Common myeloid progenitor, CD34-positive (primary cell): ENCODE measurements at regions not wholly inside any gene's neighbourhood (a gene's known extent, or its start where the extent isn't known, plus 50 kb on each side); places are given as distances from the start of the nearest gene placed in this dataset.

ENCODE experiments used
- CTCF ChIA-PET: fragments of 350-600 bp; sonication (Branson Sonifier 250); formaldehyde crosslinking; loops from one replicate; lab custom pipeline; 2021; ENCODE audit warnings: antibody characterized with exemption; lab: Charles Lee
- POLR2A ChIA-PET: fragments of 350-600 bp; sonication (Branson Sonifier 250); formaldehyde crosslinking; loops from one replicate; lab custom pipeline; 2021; ENCODE audit warnings: antibody characterized with exemption; lab: Charles Lee
- DNase-seq, 3 donors: peaks; one replicate each; pipeline versions ENCODE4 v3.0.0 to v3.0.0-alpha.2; 2013
- H3K27ac ChIP-seq, 2 experiments: 1 replicate in 1 of 2; 2 replicates in 1 of 2; pipeline ENCODE4 v1.7.0; 2013; ENCODE audit warnings: inconsistent platforms in 2 of 2, low read length in 2 of 2, mild to moderate bottlenecking in 2 of 2, low read depth in 1 of 2, moderate library complexity in 1 of 2; ENCODE audit not compliant: severe bottlenecking in 2 of 2, insufficient read depth in 1 of 2, poor library complexity in 1 of 2
- H3K27me3 ChIP-seq, 5 experiments: replicated peaks in 2 of 5; 1 replicate in 3 of 5; 2 replicates in 2 of 5; pipeline versions ENCODE4 v1.6.1 to v1.7.0; 2013; ENCODE audit warnings: low read length in 4 of 5, mild to moderate bottlenecking in 2 of 5, moderate library complexity in 2 of 5, inconsistent platforms in 1 of 5; ENCODE audit not compliant: insufficient read depth in 5 of 5, control insufficient read depth in 4 of 5
- H3K36me3 ChIP-seq, 4 experiments: 1 replicate in 2 of 4; 2 replicates in 2 of 4; pipeline versions ENCODE4 v1.6.1 to v1.7.0; 2013; ENCODE audit warnings: low read length in 3 of 4, control low read depth in 1 of 4, mild to moderate bottlenecking in 1 of 4; ENCODE audit not compliant: control insufficient read depth in 4 of 4, insufficient read depth in 4 of 4
- H3K4me1 ChIP-seq, 4 experiments: 1 replicate in 3 of 4; 2 replicates in 1 of 4; pipeline versions ENCODE4 v1.6.1 to v1.7.1; 2013; ENCODE audit warnings: low read length in 3 of 4, mild to moderate bottlenecking in 3 of 4, control low read depth in 1 of 4, inconsistent platforms in 1 of 4, moderate library complexity in 1 of 4; ENCODE audit not compliant: control insufficient read depth in 4 of 4, insufficient read depth in 4 of 4; ENCODE audit errors: control extremely low read depth in 1 of 4
- H3K4me3 ChIP-seq, 7 experiments: 1 replicate in 4 of 7; 2 replicates in 3 of 7; pipeline versions ENCODE4 v1.5.1 to v1.7.0; 2013; ENCODE audit warnings: mild to moderate bottlenecking in 7 of 7, low read length in 6 of 7, moderate library complexity in 6 of 7, inconsistent platforms in 2 of 7, low read depth in 2 of 7, control low read depth in 1 of 7; ENCODE audit not compliant: insufficient read depth in 4 of 7, control insufficient read depth in 1 of 7; ENCODE audit errors: extremely low read depth in 1 of 7
- H3K9me3 ChIP-seq, 5 experiments: 1 replicate in 4 of 5; 2 replicates in 1 of 5; pipeline versions ENCODE4 v1.6.1 to v1.7.1; 2013; ENCODE audit warnings: low read length in 4 of 5, mild to moderate bottlenecking in 2 of 5, inconsistent platforms in 1 of 5, low read depth in 1 of 5, moderate library complexity in 1 of 5; ENCODE audit not compliant: control insufficient read depth in 4 of 5, insufficient read depth in 2 of 5; ENCODE audit errors: control extremely low read depth in 1 of 5
- WGBS: methylation state at CpG from one replicate; pipeline ENCODE4 v1.1.5; 2013; ENCODE audit not compliant: insufficient coverage; 5-methylcytosine and 5-hydroxymethylcytosine counted together

DNA sequence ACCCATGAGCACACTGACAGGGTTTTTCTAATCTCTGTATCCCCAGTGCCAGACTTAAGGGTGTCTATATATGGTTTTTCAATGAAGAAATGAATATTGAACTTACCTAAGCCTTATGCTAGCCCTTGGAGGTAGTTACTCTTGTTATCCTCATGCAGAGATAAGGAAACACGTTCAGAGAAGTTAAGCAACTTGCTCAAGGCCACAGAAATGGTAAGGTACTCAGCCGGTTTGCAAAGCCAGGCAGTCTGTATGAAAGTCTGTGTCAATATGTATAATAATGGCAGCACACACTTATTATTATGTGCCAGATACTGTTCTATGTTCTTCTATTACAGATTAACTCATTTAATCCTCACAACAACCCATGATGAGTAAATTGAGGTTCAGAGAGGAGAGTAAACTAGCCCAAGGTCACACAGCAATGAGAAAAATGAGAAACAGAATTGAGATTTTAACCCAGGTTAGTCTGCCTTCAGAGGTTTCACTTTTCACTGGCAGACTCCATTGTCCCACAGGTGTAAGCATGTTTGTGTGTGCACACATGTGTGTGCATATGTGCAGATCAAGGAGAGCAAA is 54.6 kb upstream of the CSF3R start:
- H3K36me3 ChIP-seq: no peaks in the 10 kb centered on the region
- no peaks in the 10 kb centered on the region for H3K4me1 ChIP-seq
- ChIA-PET POLR2A (no interaction called here), CTCF (no interaction called here)
- WGBS: no CpG with 5 or more reads among the region's 2 CpGs
- peaks cover 0 to 3% (median 0%) of the 10 kb centered on the region in 5 experiments for H3K9me3 ChIP-seq
- peaks cover 0 to 7% (median 0%) of the 10 kb centered on the region in 5 experiments for H3K27me3 ChIP-seq
- DNase-seq: no peak
- no peak overlapping the region for H3K27ac ChIP-seq
- no peak overlapping the region for H3K4me3 ChIP-seq

DNA sequence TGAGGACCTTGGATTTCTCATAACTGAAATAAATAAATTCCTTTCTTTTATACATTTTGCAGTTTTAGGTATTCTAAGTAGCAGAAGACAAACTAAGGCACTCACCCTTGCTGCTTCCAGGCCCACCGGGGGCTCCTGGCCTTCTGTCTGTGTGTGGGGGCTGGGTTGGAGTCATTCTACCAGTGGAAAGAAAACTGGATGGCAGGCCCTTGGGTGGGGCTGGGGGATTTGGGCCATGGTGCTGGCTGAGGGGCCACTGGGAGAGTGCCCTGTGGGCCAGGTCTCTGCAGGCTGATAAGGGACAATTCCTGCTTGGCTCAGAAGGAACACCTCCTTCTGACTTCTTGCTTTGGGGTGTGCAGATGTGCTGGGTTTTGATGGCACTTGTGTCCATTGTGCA is 54.0 kb upstream of the CSF3R start:
- Histone ChIP-seq H3K36me3 (no peaks in the 10 kb centered on the region), H3K9me3 (peaks cover 0 to 4% (median 0%) of the 10 kb centered on the region in 5 experiments), H3K4me1 (no peaks in the 10 kb centered on the region), H3K27ac (no peak overlapping the region), H3K27me3 (peaks cover 0 to 7% (median 0%) of the 10 kb centered on the region in 5 experiments), H3K4me3 (no peak overlapping the region)
- no CpG with 5 or more reads among the region's 1 CpG for WGBS
- DNase-seq: no peak
- POLR2A ChIA-PET: no interaction called here
- CTCF ChIA-PET: interaction anchor here (0.8 kb wide), 1 partner anchor 13 kb away, joined by 3 read pairs; no protein-coding TSS in a partner anchor

DNA sequence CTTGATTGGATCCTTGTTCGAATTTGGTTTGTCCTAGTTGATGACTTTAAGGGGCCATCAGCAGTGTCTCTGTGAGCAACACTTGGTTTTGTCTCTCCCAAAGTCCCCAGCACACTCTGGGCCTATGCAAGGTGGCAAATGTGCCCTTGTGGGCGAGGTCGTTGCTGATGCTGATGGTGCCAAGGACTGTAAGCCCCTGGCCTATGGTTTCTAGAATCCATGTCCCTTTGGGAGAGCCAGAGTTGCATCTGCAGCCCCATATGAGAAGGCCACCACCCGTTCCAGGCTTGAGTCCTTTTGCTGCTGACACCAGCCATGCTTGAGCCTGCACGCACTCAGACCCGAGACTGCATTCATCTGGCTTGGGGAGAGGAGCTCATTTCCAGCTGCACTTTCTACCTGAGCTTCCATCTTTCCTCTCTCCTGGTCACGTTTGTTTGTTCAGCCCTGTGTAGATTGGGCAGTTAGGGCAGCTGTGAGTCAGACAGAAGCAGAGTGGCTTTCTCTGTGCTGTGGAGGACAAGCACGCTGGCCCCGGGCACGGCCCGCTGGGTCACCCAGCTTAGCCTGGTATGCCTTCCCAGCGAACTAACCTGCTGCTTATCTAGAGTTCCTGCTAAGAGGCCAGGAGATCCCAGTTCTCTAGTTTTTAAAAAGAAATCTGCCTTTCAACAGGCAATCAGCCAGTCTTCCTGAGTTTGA is 52.1 kb upstream of the CSF3R start:
- Histone ChIP-seq H3K4me3 (no peak overlapping the region), H3K9me3 (peaks cover 0 to 5% (median 0%) of the 10 kb centered on the region in 5 experiments), H3K36me3 (no peaks in the 10 kb centered on the region), H3K27me3 (peaks cover 0 to 7% (median 0%) of the 10 kb centered on the region in 5 experiments), H3K27ac (no peak overlapping the region), H3K4me1 (no peaks in the 10 kb centered on the region)
- ChIA-PET CTCF (interaction anchor here (1.0 to 3.4 kb wide), 2 partner anchors 18 kb away, joined by 3 to 16 read pairs; no protein-coding TSS in a partner anchor), POLR2A (no interaction called here)
- DNase-seq: no peak
- 85% methylated on average over 10 of the region's 12 CpGs for WGBS

DNA sequence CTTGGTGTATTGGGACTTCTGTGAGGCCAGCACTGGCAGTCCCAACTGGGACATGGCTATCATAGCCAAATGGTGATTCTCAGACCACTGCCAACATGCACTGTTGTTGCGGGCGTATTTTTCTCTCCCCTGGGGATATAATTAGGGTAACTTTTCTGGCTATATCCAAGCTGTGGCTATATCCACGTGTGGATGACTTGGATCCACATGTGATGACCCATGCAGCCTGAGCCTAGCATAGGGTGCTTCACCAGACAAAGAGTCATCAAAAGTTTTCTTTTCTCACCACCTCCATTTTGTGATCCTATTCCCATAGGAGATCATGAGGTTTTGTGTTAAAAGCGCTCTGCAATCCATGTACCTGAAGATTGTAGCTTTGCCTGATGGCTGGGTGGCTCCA is 51.2 kb upstream of the CSF3R start:
- Histone ChIP-seq H3K36me3 (no peaks in the 10 kb centered on the region), H3K9me3 (peaks cover 0 to 5% (median 0%) of the 10 kb centered on the region in 5 experiments), H3K27me3 (peaks cover 0 to 7% (median 0%) of the 10 kb centered on the region in 5 experiments), H3K4me3 (no peak overlapping the region), H3K4me1 (no peaks in the 10 kb centered on the region), H3K27ac (no peak overlapping the region)
- WGBS: 90% methylated on average over 4 of the region's 4 CpGs
- DNase-seq: no peak
- ChIA-PET CTCF (interaction anchor here (1.5 to 3.4 kb wide), 2 partner anchors 9 to 17 kb away, joined by 5 to 16 read pairs; no protein-coding TSS in a partner anchor), POLR2A (no interaction called here)

DNA sequence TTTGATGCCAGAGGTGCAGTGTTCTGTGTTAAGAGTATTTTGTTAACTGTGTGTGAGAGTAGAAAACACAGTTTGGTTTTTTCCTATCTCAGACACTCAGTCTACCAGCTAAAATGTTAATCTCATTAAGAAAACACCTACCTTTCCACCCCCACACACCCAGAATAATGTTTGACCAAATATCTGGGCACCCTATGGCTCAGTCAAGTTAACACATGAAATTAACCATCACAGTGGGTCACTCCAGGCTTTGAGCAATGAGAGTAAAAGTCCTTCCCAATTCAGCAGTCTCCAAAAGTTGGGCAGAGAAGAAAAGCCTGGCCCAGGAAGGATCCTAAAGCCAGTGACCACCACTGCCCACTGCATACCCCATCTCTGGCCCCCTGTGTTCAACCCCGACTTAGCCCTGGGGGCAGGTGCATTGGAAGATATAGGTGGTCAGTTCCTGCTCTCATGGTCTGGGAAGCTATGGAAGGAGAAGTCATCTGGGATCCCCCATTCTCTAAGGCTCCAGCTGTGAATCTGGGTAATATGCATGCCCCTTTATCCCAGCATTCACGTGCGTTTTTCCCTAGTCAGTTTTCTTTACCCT is 50.2 kb upstream of the CSF3R start:
- ChIA-PET CTCF (interaction anchor here (1.5 to 3.4 kb wide), 2 partner anchors 10 to 16 kb away, joined by 5 to 16 read pairs; no protein-coding TSS in a partner anchor), POLR2A (no interaction called here)
- DNase-seq: no peak
- Histone ChIP-seq H3K4me1 (no peaks in the 10 kb centered on the region), H3K36me3 (no peaks in the 10 kb centered on the region), H3K4me3 (no peak overlapping the region), H3K27me3 (peaks cover 0 to 6% (median 0%) of the 10 kb centered on the region in 5 experiments), H3K27ac (no peak overlapping the region), H3K9me3 (peaks cover 0 to 5% (median 0%) of the 10 kb centered on the region in 5 experiments)
- 90% methylated on average over 3 of the region's 3 CpGs for WGBS
